ENCODE measurements at regions not wholly inside any gene's neighbourhood (a gene's known extent, or its start where the extent isn't known, plus 50 kb on each side); places are given as distances from the start of the nearest gene placed in this dataset.

- DNase-seq (no peak), ATAC-seq (no peak)
- intact Hi-C loops (cut with DNase I): no loop called here
Observed at GRCh38 chr7:136807598-136807997, 60.9 kb upstream of the CHRM2 start.

- intact Hi-C loops (cut with DNase I): no loop called here
- ATAC-seq: no peak
- no peak for DNase-seq
Observed at GRCh38 chr7:136803028-136803427, 65.4 kb upstream of the CHRM2 start.

- intact Hi-C loops (cut with DNase I): no loop called here
- ATAC-seq (no peak), DNase-seq (no peak)
Observed at GRCh38 chr7:136783934-136784333, 84.5 kb upstream of the CHRM2 start.

- DNase-seq (no peak), ATAC-seq (peak in 1 of 2 donors; percentile 77)
- intact Hi-C loops (cut with DNase I): no loop called here
Observed at GRCh38 chr7:136741941-136742340, 126.5 kb upstream of the CHRM2 start.

- DNase-seq: no peak
Observed at GRCh38 chr7:136728945-136729344, 139.5 kb upstream of the CHRM2 start.

GRCh38 chr7:136726460-136726859 lies 142.0 kb upstream of the CHRM2 start:
- no peak for ATAC-seq
- no peak for DNase-seq
- intact Hi-C loops (cut with DNase I): no loop called here

More at GRCh38 chr7:136728945-136729344, 139.5 kb upstream of the CHRM2 start:
- intact Hi-C loops (cut with DNase I): no loop called here
- ATAC-seq: no peak

GRCh38 chr7:136717910-136718557 lies 150.4 kb upstream of the CHRM2 start:
- DNase-seq: no peak
- no peak for ATAC-seq

GRCh38 chr7:136714062-136714461 lies 154.4 kb upstream of the CHRM2 start:
- DNase-seq: no peak
- intact Hi-C loops (cut with DNase I): no loop called here
- no peak for ATAC-seq

More at GRCh38 chr7:136717910-136718557, 150.4 kb upstream of the CHRM2 start:
- intact Hi-C loops (cut with DNase I): no loop called here

- no peak for ATAC-seq
- intact Hi-C loops (cut with DNase I): no loop called here
- no peak for DNase-seq
Observed at GRCh38 chr7:136710751-136711150, 157.7 kb upstream of the CHRM2 start.

GRCh38 chr7:136709876-136710275 lies 158.6 kb upstream of the CHRM2 start:
- ATAC-seq (no peak), DNase-seq (no peak)
- intact Hi-C loops (cut with DNase I): no loop called here

- intact Hi-C loops (cut with DNase I): no loop called here
- DNase-seq (no peak), ATAC-seq (no peak)
Observed at GRCh38 chr7:136702913-136703312, 165.5 kb upstream of the CHRM2 start.

- peak; percentile 81 to 89 for ATAC-seq
- no peak for DNase-seq
- intact Hi-C loops (cut with DNase I): no loop called here
Observed at GRCh38 chr7:136698977-136699376, 169.5 kb upstream of the CHRM2 start.

GRCh38 chr7:136698231-136698630 lies 170.2 kb upstream of the CHRM2 start:
- ATAC-seq (no peak), DNase-seq (no peak)
- intact Hi-C loops (cut with DNase I): no loop called here

GRCh38 chr7:136697271-136697670 lies 171.2 kb upstream of the CHRM2 start:
- intact Hi-C loops (cut with DNase I): no loop called here
- ATAC-seq: no peak
- no peak for DNase-seq

- intact Hi-C loops (cut with DNase I): no loop called here
- DNase-seq (no peak), ATAC-seq (no peak)
Observed at GRCh38 chr7:136693166-136694119, 175.0 kb upstream of the CHRM2 start.

- intact Hi-C loops (cut with DNase I): no loop called here
- DNase-seq: no peak
- no peak for ATAC-seq
Observed at GRCh38 chr7:136692221-136692620, 176.2 kb upstream of the CHRM2 start.

- DNase-seq: no peak
- intact Hi-C loops (cut with DNase I): no loop called here
- ATAC-seq: no peak
Observed at GRCh38 chr7:136688601-136689000, 179.9 kb upstream of the CHRM2 start.

GRCh38 chr7:136687693-136688322 lies 180.6 kb upstream of the CHRM2 start:
- DNase-seq: no peak
- intact Hi-C loops (cut with DNase I): no loop called here
- peak in 1 of 2 donors; percentile 19 for ATAC-seq

- ATAC-seq: no peak
- intact Hi-C loops (cut with DNase I): no loop called here
Observed at GRCh38 chr7:136685501-136686173, 182.8 kb upstream of the CHRM2 start.

More at GRCh38 chr7:136685501-136686173, 182.8 kb upstream of the CHRM2 start:
- no peak for DNase-seq
